Erythroblast (primary cell): ENCODE measurements at regions not wholly inside any gene's neighbourhood (a gene's known extent, or its start where the extent isn't known, plus 50 kb on each side); places are given as distances from the start of the nearest gene placed in this dataset.

Experiments
- GATA1 ChIP-seq: IDR thresholded peaks from 2 replicates; pipeline ENCODE4 v1.6.1; 2011; ENCODE audit warnings: low read depth, mild to moderate bottlenecking, control low read depth, low read length, moderate library complexity
- POLR2A ChIP-seq: IDR thresholded peaks from 2 replicates; pipeline ENCODE4 v1.6.1; 2011; ENCODE audit warnings: mild to moderate bottlenecking, low read length

GRCh38 chrX:141320801-141321200, 78.5 kb upstream of the SPANXC start:
- TF ChIP-seq POLR2A (no peak), GATA1 (no peak)
